Dedifferentiated amniotic fluid mesenchymal stem cell (primary cell): ENCODE measurements at regions not wholly inside any gene's neighbourhood (a gene's known extent, or its start where the extent isn't known, plus 50 kb on each side); places are given as distances from the start of the nearest gene placed in this dataset.
"Not testable (repeated sequence)": the region's sequence is repeated elsewhere in the genome, so short reads cannot be mapped to it uniquely, and the experiment has no call there.

ENCODE experiments used
- DNase-seq: peaks from one replicate; pipeline ENCODE4 v3.0.0-alpha.2; 2016; ENCODE audit errors: extremely low spot score

DNA sequence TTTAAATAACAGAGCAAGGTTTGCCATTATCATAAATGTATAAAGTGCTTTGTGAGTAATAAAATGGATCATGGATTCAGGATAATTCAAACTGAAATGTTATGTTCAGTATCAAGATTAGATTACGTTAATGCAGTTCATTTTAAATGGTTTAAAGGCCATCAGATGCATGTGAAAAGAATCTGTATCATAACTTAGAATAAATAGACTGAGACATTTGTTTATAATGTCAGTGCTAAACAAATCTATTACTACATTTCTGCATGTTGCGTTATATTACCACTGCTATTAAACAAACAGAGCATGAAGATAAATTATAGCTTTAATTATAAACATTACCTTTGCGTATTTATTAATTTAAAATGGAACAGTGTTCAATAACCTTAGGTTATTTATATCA lies 160.2 kb downstream of the TOX3 start:
- DNase-seq: no peak

DNA sequence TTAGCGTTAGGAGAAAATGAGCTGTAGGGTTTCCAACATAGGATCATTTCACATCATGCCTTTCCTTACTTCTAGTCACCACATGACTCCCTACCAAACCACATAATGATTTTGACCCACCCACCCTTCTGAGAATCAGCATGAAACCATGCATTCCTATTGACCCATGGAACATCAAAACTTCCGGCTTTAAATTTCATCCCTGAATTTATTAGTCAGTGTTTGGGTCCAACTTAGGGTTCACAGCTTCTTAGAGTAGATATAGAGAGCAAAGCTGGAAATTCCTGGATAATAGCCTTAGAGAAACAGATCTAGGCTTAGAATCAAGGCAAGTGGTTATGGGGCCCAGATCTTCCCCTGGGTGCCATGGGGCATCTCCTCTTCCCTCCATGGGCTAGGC lies 162.6 kb downstream of the TOX3 start:
- no peak for DNase-seq

DNA sequence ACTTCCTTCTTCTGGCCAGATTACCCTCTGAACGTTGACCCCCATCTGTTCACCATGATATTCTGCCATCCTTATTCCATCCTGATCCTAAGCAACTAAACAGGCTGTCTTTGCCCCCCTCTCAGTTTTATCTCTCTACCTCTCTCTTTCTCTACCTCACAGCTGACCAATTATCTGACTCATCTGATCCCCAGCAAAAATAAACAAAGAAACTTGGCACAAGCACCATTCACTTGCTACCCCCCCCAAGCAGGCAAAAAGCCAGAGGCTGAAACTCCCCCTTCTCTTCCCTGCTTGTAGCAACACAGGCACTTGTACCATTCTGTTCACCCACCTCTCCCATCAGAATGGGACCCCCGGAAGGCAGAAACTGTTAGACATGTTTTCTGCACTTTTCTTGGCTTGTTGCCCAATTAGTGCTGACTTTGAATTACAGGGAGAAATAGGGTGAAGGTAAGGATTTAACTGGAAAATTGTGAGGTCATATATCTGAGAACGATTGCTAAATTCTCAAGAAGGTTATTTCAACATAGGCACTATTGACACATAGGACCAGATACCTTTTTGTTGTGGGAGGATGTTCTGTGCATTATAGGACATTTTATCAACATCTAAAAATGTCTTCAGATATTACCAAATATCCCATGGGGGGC lies 163.2 kb downstream of the TOX3 start:
- DNase-seq: no peak

DNA sequence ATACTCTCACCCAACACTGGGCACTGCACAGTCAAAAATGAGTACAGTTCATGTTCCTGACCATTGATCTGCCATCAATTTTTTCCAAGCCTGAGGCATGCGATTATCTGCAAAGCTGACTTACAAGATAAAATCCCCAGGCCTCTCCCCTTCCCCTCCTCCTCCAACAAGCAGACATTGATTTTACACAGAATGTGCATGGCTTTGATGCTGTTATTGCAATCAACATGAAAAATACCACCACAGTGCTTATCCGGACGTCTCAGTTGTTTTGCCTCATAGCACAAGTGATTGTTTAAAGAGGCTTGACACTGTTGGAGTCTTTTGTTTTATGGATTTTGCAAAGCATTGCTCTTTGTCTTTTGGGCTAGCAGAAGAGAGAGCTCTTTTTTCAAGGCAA lies 163.8 kb downstream of the TOX3 start:
- no peak for DNase-seq

- DNase-seq: no peak
Observed at GRCh38 chr16:52379551-52379950, 167.4 kb downstream of the TOX3 start.

- DNase-seq: no peak
Observed at GRCh38 chr16:52376676-52377280, 170.2 kb downstream of the TOX3 start.

GRCh38 chr16:52372313-52372712 lies 174.6 kb downstream of the TOX3 start:
- no peak for DNase-seq

DNA sequence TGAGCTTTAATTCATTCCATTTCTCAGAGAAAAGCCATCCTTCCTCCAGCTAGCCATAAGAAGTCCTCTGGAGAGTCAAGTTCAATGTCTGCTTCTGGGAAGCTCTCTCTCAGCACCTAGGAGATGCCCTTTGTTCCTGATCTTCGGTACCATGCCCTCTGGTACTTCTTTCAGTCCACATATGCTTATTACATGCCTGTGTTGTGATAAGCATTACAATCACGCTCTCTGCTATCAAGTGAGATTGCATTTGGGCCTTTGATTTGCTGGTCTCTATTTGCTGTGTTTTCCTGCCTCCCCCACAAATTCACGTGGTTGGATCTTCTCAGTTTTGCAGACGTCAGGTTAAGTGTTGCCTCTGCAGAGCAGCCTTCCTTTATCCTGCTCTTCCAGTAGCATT lies 178.1 kb downstream of the TOX3 start:
- no peak for DNase-seq

- no peak for DNase-seq
Observed at GRCh38 chr16:52367821-52368220, 179.1 kb downstream of the TOX3 start.

GRCh38 chr16:52366983-52367382 lies 180.0 kb downstream of the TOX3 start:
- DNase-seq: no peak

DNA sequence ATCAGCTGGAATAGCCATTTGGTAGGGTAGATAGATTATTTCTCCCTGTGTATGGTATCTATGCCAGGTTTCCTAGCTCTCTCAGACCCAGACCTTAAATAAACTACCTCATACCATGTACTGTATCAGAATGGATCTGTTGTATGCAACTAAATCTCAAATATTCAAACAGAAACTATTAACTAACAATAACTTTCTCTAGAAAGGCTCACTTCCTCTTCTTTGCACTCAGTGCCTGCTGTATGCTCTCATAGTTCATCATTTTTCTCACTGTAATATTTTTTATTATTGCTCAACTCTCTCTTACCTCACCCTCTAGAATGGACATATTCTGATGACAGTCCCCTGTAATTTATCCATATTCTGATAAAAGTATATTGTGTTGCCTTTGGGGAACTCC lies 182.4 kb downstream of the TOX3 start:
- DNase-seq: no peak

- DNase-seq: no peak
Observed at GRCh38 chr16:52363082-52363481, 183.9 kb downstream of the TOX3 start.

DNA sequence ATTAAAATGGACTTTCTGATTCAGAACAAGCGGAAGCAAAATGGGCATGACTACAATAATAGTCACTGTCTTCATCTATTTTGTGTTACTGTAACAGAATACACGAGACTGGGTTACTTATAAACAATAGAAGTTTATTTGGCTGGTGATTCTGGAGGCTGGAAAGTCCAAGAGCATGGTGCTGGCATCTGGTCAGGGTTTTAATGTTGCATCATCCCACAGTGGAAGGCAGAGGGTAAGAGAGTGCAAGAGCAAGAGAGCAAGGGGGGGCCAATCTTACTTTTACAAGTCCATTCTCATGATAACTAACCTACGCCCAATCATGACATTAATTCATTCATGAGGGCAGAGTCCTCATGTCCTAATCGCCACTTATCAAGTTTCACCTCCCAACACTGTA lies 189.2 kb downstream of the TOX3 start:
- DNase-seq: no peak

DNA sequence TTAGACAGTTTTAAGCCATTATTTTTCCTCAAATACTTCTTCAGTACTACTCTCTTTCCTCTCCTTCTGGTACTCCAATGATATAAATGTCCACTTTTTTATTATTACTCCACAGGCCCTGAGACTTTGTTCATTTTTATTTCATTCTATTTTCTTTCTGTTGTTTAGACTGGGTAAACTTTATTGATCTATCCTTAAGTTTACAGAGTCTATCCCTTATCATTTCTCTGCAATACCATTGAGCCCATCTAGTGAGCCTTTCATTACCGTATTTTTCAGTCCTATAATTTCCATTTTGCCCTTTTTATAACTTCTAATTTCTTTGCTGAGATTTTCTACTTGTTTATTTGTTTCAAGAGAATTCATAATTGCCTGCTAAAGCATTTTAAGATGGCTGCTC lies 193.7 kb downstream of the TOX3 start:
- no peak for DNase-seq

- DNase-seq: no peak
Observed at GRCh38 chr16:52351451-52351850, 195.5 kb downstream of the TOX3 start.

DNA sequence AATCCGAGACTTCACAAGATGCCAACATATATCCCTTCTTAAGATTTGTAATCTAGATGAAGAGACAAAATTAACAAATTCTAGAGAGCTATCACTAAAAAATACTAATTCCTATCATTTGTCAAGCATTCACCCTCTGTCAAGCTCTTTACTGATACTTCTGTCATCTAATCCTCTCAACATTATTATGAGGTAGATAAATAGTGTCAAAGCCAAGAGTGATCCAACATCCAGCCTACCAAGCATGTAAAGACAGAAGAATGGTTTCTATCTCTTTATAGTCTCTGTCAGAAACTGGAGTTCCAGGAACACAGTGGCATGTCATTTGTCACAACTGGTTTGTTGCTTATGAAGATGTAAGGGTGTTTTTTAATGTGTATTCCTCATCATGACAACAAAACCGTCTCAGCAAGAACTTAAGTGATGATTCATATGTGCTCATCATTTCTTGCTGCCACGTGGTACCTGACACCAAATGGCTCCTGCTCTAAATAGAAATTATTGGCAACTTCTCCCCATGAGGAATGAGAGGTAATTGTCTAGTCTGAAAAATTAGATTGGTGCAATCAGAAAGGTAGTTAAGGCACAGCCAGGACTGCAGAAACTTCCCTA lies 196.8 kb downstream of the TOX3 start:
- no peak for DNase-seq

DNA sequence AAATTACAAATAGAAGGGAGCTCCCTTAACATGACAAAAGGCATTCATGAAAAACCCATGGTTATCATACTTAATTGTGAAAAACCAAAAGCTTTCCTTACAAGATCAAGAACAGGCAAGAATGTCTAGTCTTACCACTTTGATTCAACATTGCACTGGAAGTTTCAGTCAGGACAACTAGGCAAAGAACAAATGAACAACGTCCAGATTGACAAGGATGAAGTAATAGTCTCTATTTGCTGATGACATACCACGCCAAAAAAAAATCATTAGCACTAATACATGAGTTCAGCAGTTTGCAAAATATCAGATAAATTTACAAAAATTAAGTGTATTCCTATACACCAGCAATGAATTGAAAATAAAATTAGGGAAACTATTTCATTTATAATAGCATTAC lies 200.2 kb downstream of the TOX3 start:
- DNase-seq: no peak

- not testable (repeated sequence) for DNase-seq
Observed at GRCh38 chr16:52333673-52334072, 213.3 kb downstream of the TOX3 start.

DNA sequence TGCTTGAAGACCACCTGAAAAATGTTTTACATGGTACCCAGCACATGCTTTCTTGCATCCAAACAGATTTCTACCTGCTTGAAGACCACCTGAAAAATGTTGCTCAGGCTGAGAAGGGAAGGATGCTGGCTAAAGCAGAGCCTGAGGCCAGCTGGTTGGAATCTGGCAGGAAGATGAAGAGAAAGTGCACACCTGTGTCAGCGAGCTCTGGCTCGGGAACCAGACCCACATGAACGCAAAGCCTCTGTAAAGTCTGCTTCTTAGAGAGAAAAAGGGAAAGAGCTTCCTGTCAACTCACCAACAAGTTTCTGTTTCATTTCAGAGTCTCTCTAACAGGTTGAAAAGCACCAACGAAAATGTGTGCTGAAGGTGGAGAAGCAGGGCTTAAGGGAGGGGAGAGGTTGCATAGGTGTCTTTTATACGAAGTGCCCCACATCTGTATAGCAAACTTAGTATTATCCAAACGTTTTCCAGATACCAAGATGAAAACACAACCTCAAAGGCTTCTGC lies 226.0 kb downstream of the TOX3 start:
- DNase-seq: no peak

- no peak for DNase-seq
Observed at GRCh38 chr16:52318302-52319009, 228.5 kb downstream of the TOX3 start.

DNA sequence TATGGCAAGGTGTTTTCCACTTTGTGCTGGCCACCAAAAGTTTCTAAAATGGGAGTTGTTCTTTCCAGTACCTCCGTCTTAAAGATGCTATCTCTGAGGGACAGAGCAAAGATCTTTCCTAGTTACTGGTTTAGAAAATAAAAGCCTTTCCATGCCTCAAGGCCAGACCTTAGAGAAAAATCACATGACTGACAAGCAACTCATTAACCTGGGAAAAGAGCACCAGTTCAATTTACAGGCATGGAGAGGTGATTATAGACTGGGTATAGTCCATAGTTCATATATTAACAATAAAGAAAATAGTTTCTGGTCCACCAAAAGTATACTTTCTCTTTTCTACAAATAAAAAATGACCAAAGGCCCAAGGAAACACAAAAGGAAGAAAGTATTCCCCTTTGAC lies 230.7 kb downstream of the TOX3 start:
- DNase-seq: no peak

GRCh38 chr16:52312716-52313115 lies 234.2 kb downstream of the TOX3 start:
- no peak for DNase-seq
